Tibial nerve (tissue), 4 donors: ENCODE measurements at regions not wholly inside any gene's neighbourhood (a gene's known extent, or its start where the extent isn't known, plus 50 kb on each side); places are given as distances from the start of the nearest gene placed in this dataset.

Source experiments
- EP300 ChIP-seq, 2 donors: sonication (generic); formaldehyde crosslinking; IDR thresholded peaks; one replicate each; pipeline ENCODE4 v1.6.1; 2017; ENCODE audit warnings: antibody characterized with exemption in 2 of 2, mild to moderate bottlenecking in 1 of 2
- POLR2A ChIP-seq, 2 donors: fragments of 450-650 bp; IDR thresholded peaks; one replicate each; pipeline ENCODE4 v1.6.1; 2017; ENCODE audit warnings: antibody characterized with exemption in 2 of 2, mild to moderate bottlenecking in 2 of 2, moderate library complexity in 2 of 2
- TF ChIP-seq, protein P1 (sequence below), 5 experiments: fragments of 200-600 bp in 3 of 5; fragments of 450-650 bp in 2 of 5; sonication (generic) in 3 of 5; IDR thresholded peaks; one replicate each; pipeline ENCODE4 v1.5.1; 2016 to 2019; ENCODE audit warnings: antibody characterized with exemption in 5 of 5, mild to moderate bottlenecking in 3 of 5, moderate library complexity in 2 of 5

DNA sequence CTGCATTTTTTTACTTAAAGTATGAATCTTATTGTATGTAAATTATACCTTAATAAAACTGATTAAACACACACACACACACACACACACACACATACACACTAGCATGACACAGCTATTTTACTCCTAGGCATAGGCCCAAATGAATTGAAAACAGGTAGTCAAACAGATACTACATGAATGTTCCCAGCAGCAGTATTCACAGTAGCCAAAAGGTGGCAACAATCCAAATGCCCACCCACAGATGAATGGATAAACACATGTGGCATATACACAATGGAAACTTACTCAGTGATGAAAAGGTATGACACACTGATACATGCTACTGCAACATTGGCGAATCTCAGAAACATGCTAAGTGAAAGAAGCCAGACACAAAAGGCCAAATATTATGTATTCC, 223.5 kb downstream of the CYB561 start:
- TF ChIP-seq, protein P1, sequence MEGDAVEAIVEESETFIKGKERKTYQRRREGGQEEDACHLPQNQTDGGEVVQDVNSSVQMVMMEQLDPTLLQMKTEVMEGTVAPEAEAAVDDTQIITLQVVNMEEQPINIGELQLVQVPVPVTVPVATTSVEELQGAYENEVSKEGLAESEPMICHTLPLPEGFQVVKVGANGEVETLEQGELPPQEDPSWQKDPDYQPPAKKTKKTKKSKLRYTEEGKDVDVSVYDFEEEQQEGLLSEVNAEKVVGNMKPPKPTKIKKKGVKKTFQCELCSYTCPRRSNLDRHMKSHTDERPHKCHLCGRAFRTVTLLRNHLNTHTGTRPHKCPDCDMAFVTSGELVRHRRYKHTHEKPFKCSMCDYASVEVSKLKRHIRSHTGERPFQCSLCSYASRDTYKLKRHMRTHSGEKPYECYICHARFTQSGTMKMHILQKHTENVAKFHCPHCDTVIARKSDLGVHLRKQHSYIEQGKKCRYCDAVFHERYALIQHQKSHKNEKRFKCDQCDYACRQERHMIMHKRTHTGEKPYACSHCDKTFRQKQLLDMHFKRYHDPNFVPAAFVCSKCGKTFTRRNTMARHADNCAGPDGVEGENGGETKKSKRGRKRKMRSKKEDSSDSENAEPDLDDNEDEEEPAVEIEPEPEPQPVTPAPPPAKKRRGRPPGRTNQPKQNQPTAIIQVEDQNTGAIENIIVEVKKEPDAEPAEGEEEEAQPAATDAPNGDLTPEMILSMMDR (IDR thresholded peaks at IDR 0.05), result no peak
- TF ChIP-seq EP300 (IDR thresholded peaks at IDR 0.05) (no peak), POLR2A (IDR thresholded peaks at IDR 0.05) (no peak)
